Mesenchymal stem cell (in vitro differentiated cells and primary cell): ENCODE measurements at regions not wholly inside any gene's neighbourhood (a gene's known extent, or its start where the extent isn't known, plus 50 kb on each side); places are given as distances from the start of the nearest gene placed in this dataset. TPM values are rescaled to one million over a fixed set of nuclear protein-coding genes. Genes with fewer than 3 reads are reported as not detected.

ENCODE experiments used
- small RNA-seq: library from polyadenylated mRNA; stranded (forward); fragments of <200 nt; extraction: miRNeasy Mini kit (QIAGEN cat#:217004); gene quantifications from one replicate; pipeline ENCODE3, GENCODE V24; 2013; ENCODE audit warnings: low read depth

Small RNA genes in the stretch of these regions (small RNA-seq; reads per million reads assigned to genes)
- gene RF00019: not detected
- not detected for gene RN7SL211P
- gene RN7SL341P: not detected
